ENCODE measurements at regions not wholly inside any gene's neighbourhood (a gene's known extent, or its start where the extent isn't known, plus 50 kb on each side); places are given as distances from the start of the nearest gene placed in this dataset.

DNA sequence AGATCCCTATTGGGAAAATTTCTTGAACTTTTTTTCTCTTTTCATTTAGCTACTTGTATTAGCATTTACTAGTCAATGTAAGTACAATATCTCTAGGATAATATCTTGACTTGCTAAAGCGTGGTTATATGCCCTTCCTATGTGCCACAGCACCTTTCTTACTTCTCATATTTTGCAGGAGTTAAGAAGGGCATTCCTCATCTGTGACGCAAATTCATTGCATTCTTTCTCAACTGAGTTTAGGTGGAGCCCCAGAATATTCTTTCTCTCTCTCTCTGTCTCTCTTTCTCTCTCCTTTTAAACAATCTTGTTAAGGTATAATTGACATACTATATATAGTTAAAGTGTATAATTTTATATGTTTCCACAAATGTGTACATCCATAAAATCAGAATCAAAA, 266.1 kb downstream of the RAB38 start:
- Histone ChIP-seq H3K27ac (no peak overlapping the region), H3K4me3 (no peak overlapping the region), H3K9me3 (no peaks in the 10 kb centered on the region), H3K4me1 (no peaks in the 10 kb centered on the region), H3K27me3 (no peaks in the 10 kb centered on the region), H3K36me3 (no peaks in the 10 kb centered on the region)
- TF ChIP-seq, protein P1, sequence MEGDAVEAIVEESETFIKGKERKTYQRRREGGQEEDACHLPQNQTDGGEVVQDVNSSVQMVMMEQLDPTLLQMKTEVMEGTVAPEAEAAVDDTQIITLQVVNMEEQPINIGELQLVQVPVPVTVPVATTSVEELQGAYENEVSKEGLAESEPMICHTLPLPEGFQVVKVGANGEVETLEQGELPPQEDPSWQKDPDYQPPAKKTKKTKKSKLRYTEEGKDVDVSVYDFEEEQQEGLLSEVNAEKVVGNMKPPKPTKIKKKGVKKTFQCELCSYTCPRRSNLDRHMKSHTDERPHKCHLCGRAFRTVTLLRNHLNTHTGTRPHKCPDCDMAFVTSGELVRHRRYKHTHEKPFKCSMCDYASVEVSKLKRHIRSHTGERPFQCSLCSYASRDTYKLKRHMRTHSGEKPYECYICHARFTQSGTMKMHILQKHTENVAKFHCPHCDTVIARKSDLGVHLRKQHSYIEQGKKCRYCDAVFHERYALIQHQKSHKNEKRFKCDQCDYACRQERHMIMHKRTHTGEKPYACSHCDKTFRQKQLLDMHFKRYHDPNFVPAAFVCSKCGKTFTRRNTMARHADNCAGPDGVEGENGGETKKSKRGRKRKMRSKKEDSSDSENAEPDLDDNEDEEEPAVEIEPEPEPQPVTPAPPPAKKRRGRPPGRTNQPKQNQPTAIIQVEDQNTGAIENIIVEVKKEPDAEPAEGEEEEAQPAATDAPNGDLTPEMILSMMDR (IDR thresholded peaks at IDR 0.05) = no peak
- DNase-seq (no peak), ATAC-seq (no peak)
- intact Hi-C loops (cut with DNase I) = no loop called here

DNA sequence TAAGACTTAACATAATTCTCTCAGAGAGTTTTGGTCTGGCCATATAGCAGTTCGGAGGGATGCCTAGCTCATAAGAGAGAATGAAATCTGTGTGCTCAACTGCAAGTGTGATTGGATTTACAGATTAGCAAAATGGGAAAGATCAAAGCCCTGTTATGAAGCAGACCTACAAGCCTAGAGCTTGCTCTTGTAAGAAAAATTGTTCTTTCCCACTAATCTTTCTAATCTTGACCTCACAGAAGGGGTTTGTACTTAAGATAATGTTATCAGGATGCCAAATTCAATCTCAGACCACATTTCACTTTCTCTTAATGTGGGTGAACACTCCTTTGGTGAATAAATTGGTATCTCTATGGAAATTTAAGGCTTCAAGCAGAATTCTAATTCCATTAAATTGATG, 267.2 kb downstream of the RAB38 start:
- TF ChIP-seq, protein P1 (IDR thresholded peaks at IDR 0.05) = no peak
- no peak for DNase-seq

GRCh38 chr11:87903345-87903744, 271.9 kb downstream of the RAB38 start:
- Histone ChIP-seq H3K4me3 (no peak overlapping the region), H3K36me3 (no peaks in the 10 kb centered on the region), H3K4me1 (no peaks in the 10 kb centered on the region), H3K27ac (no peak overlapping the region), H3K27me3 (no peaks in the 10 kb centered on the region), H3K9me3 (no peaks in the 10 kb centered on the region)
- DNase-seq = no peak
- TF ChIP-seq, protein P1 (IDR thresholded peaks at IDR 0.05) = no peak
- intact Hi-C loops (cut with DNase I) = no loop called here
- ATAC-seq = no peak

More for the DNA sequence above, 267.2 kb downstream of the RAB38 start:
- H3K4me1 ChIP-seq = no peaks in the 10 kb centered on the region
- no peak overlapping the region for H3K4me3 ChIP-seq
- H3K27ac ChIP-seq = no peak overlapping the region
- H3K9me3 ChIP-seq = no peaks in the 10 kb centered on the region
- intact Hi-C loops (cut with DNase I) = no loop called here
- H3K27me3 ChIP-seq = no peaks in the 10 kb centered on the region
- H3K36me3 ChIP-seq = no peaks in the 10 kb centered on the region
- no peak for ATAC-seq

DNA sequence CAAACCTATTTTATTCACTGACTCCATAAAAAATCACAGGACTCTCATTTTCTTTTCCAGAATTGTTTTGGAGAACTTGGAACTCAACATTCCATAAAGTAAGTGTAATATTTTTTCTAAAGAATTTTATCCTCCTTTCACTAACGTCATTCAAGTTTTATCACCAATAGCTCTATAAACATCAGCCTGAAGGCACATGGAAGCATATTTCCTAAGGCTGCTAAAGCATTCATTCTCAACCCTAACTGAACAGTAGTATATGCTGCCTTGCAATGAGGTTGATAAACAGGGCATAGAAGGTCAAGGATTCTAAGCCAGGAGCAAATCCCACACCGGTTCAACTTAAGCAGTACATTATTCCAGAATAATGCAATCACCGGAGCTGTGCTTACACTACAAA, 273.9 kb downstream of the RAB38 start:
- Histone ChIP-seq H3K27ac (no peak overlapping the region), H3K36me3 (no peaks in the 10 kb centered on the region), H3K27me3 (no peaks in the 10 kb centered on the region), H3K4me1 (no peaks in the 10 kb centered on the region), H3K9me3 (no peaks in the 10 kb centered on the region), H3K4me3 (no peak overlapping the region)
- intact Hi-C loops (cut with DNase I) = no loop called here
- ATAC-seq (no peak), DNase-seq (no peak)
- TF ChIP-seq, protein P1 (IDR thresholded peaks at IDR 0.05) = no peak

DNA sequence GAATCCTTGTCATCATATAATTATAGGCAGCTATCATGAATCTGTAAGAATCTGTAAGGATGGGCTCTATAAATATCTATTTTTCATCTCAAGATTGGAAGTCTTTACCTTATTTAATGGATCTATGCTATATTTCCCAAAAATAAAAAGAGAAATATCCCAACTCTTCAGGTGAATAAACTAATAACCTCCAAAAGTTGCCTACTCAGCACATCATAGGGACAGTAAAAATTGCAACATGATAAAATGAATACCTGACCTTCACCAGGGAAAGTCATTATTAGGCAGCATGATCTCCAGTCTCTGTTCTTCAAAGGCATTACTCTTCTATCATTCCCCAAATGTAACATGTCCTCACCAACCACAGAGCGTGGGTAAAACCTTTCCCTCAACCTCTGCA, 277.3 kb downstream of the RAB38 start:
- intact Hi-C loops (cut with DNase I) = no loop called here
- no peaks in the 10 kb centered on the region for H3K4me1 ChIP-seq
- no peaks in the 10 kb centered on the region for H3K9me3 ChIP-seq
- no peak overlapping the region for H3K4me3 ChIP-seq
- DNase-seq (no peak), ATAC-seq (no peak)
- H3K27me3 ChIP-seq = no peaks in the 10 kb centered on the region
- no peaks in the 10 kb centered on the region for H3K36me3 ChIP-seq
- no peak overlapping the region for H3K27ac ChIP-seq
- TF ChIP-seq, protein P1 (IDR thresholded peaks at IDR 0.05) = no peak

GRCh38 chr11:87897071-87897470, 278.2 kb downstream of the RAB38 start:
- H3K36me3 ChIP-seq = no peaks in the 10 kb centered on the region
- no peak for DNase-seq
- intact Hi-C loops (cut with DNase I) = no loop called here
- TF ChIP-seq, protein P1 (IDR thresholded peaks at IDR 0.05) = no peak
- H3K4me1 ChIP-seq = no peaks in the 10 kb centered on the region
- H3K4me3 ChIP-seq = no peak overlapping the region
- no peaks in the 10 kb centered on the region for H3K9me3 ChIP-seq
- no peak overlapping the region for H3K27ac ChIP-seq
- H3K27me3 ChIP-seq = no peaks in the 10 kb centered on the region
- ATAC-seq = no peak

All from upper lobe of right lung (tissue), 1 donor.